Fibroblast of lung (primary cell): ENCODE measurements at regions not wholly inside any gene's neighbourhood (a gene's known extent, or its start where the extent isn't known, plus 50 kb on each side); places are given as distances from the start of the nearest gene placed in this dataset.

Experiments
- DNase-seq, 2 donors: peaks; one replicate each; pipeline versions ENCODE4 v3.0.0 to v3.0.0-alpha.2; 2010; ENCODE audit warnings: low read depth in 2 of 2
- H2AFZ ChIP-seq: 2 replicates; pipeline ENCODE4 v1.5.1; 2012; ENCODE audit warnings: low read length, control low read depth, inconsistent platforms
- H3K27ac ChIP-seq: 2 replicates; pipeline ENCODE4 v1.5.1; 2011; ENCODE audit warnings: low read length, control low read depth; ENCODE audit not compliant: insufficient read depth
- H3K27me3 ChIP-seq: 2 replicates; pipeline ENCODE4 v1.5.1; 2011; ENCODE audit warnings: mild to moderate bottlenecking, low read length; ENCODE audit not compliant: control insufficient read depth, insufficient read depth
- H3K36me3 ChIP-seq: 2 replicates; pipeline ENCODE4 v1.5.1; 2011; ENCODE audit warnings: low read length; ENCODE audit not compliant: control insufficient read depth, insufficient read depth
- H3K4me1 ChIP-seq: 2 replicates; pipeline ENCODE4 v1.5.1; 2011; ENCODE audit warnings: low read length; ENCODE audit not compliant: control insufficient read depth, insufficient read depth; ENCODE audit errors: extremely low read depth
- H3K4me2 ChIP-seq: 2 replicates; pipeline ENCODE4 v1.5.1; 2011; ENCODE audit warnings: low read length, control low read depth; ENCODE audit not compliant: insufficient read depth; ENCODE audit errors: extremely low read depth
- H3K4me3 ChIP-seq, 4 experiments: fragments of 200-600 bp in 1 of 4; sonication (generic) in 1 of 4; replicated peaks in 1 of 4; 2 replicates each; pipeline ENCODE4 v1.5.1; 2011 to 2016; ENCODE audit warnings: low read length in 4 of 4, low read depth in 3 of 4, mild to moderate bottlenecking in 3 of 4, control low read depth in 2 of 4, inconsistent platforms in 1 of 4, mixed read lengths in 1 of 4; ENCODE audit not compliant: insufficient read depth in 1 of 4; ENCODE audit errors: control extremely low read depth in 1 of 4
- H3K79me2 ChIP-seq: 2 replicates; pipeline ENCODE4 v1.5.1; 2012; ENCODE audit warnings: mild to moderate bottlenecking, low read length, inconsistent platforms; ENCODE audit not compliant: control insufficient read depth, insufficient read depth
- H3K9ac ChIP-seq: 2 replicates; pipeline ENCODE4 v1.5.1; 2011; ENCODE audit warnings: mild to moderate bottlenecking, low read length, control low read depth; ENCODE audit not compliant: insufficient read depth
- H3K9me3 ChIP-seq: 2 replicates; pipeline ENCODE4 v1.5.1; 2012; ENCODE audit warnings: low read depth, low read length; ENCODE audit not compliant: control insufficient read depth, insufficient read depth
- H4K20me1 ChIP-seq: 2 replicates; pipeline ENCODE4 v1.5.1; 2011; ENCODE audit warnings: low read length; ENCODE audit not compliant: control insufficient read depth, insufficient read depth; ENCODE audit errors: extremely low read depth
- EZH2 ChIP-seq: IDR thresholded peaks from 2 replicates; pipeline ENCODE4 v1.5.1; 2012; ENCODE audit warnings: low read length, control low read depth, mild to moderate bottlenecking; ENCODE audit errors: missing control alignments
- TF ChIP-seq, protein P1 (sequence below), 2 donors: IDR thresholded peaks in 1 of 2; conservative IDR thresholded peaks in 1 of 2; 1 replicate in 1 of 2; 2 replicates in 1 of 2; pipeline ENCODE4 v1.5.1; 2011 to 2012; ENCODE audit warnings: low read length in 2 of 2, control low read depth in 1 of 2, inconsistent platforms in 1 of 2, low read depth in 1 of 2, mild to moderate bottlenecking in 1 of 2

DNA sequence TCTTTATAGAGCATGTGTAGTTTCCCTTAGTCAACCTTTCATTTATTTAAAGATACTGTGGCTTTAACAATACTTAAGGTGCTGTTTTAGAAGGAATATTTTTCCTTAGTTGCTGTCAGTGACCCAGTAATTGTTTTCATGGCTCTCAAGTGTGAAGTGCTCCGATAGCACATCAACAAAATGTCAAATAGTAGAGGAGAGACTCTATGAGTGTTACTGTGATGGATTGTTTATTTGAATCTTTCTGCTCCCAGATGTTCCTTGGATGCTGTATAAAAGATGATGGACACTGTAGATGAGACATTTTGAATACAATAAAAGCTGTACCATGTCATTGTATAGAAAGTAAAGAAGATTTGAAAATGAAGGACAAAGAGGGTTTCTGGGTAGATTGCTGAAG lies 1185.7 kb upstream of the C9orf72 start:
- Histone ChIP-seq H3K4me1 (no peaks in the 10 kb centered on the region), H3K27ac (no peak overlapping the region), H2AFZ (no peak overlapping the region), H3K27me3 (no peaks in the 10 kb centered on the region), H3K79me2 (no peaks in the 10 kb centered on the region), H3K4me2 (no peak overlapping the region), H4K20me1 (no peaks in the 10 kb centered on the region), H3K4me3 (no peak overlapping the region), H3K9me3 (no peaks in the 10 kb centered on the region), H3K9ac (no peak overlapping the region), H3K36me3 (no peaks in the 10 kb centered on the region)
- no peak for DNase-seq
- TF ChIP-seq, protein P1, sequence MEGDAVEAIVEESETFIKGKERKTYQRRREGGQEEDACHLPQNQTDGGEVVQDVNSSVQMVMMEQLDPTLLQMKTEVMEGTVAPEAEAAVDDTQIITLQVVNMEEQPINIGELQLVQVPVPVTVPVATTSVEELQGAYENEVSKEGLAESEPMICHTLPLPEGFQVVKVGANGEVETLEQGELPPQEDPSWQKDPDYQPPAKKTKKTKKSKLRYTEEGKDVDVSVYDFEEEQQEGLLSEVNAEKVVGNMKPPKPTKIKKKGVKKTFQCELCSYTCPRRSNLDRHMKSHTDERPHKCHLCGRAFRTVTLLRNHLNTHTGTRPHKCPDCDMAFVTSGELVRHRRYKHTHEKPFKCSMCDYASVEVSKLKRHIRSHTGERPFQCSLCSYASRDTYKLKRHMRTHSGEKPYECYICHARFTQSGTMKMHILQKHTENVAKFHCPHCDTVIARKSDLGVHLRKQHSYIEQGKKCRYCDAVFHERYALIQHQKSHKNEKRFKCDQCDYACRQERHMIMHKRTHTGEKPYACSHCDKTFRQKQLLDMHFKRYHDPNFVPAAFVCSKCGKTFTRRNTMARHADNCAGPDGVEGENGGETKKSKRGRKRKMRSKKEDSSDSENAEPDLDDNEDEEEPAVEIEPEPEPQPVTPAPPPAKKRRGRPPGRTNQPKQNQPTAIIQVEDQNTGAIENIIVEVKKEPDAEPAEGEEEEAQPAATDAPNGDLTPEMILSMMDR (conservative IDR thresholded peaks at IDR 0.05 in 1 of 2, IDR thresholded peaks at IDR 0.05 in 1 of 2; ENCODE audit: low read depth in 1 of 2, low read length in 2 of 2), result no peak

DNA sequence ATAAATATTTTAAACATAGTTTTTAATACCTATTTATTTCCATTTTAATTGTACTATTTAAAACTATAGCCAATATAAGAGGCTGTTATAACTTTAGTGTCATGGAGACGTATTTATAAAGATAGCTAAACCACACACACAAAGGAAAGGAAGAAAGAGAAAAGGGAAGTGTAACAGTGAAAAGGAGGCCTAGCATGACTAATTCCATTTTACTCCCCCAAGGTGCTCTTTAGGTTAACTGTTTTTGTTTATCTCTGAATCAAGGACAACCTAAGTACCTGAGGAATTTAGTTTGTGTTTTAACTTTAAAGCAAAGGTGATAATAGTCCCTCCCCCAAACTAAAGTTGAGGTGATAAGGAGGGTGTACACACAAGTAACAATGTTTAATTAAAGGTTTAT lies 1188.9 kb upstream of the C9orf72 start:
- Histone ChIP-seq H3K4me2 (no peak overlapping the region), H3K9ac (no peak overlapping the region), H3K9me3 (no peaks in the 10 kb centered on the region), H2AFZ (no peak overlapping the region), H3K4me3 (no peak overlapping the region), H3K27me3 (no peaks in the 10 kb centered on the region), H3K27ac (no peak overlapping the region), H3K4me1 (no peaks in the 10 kb centered on the region), H4K20me1 (no peaks in the 10 kb centered on the region), H3K79me2 (no peaks in the 10 kb centered on the region), H3K36me3 (no peaks in the 10 kb centered on the region)
- DNase-seq, result no peak
- TF ChIP-seq EZH2, result no peak
- TF ChIP-seq, protein P1 (conservative IDR thresholded peaks at IDR 0.05 in 1 of 2, IDR thresholded peaks at IDR 0.05 in 1 of 2; ENCODE audit: low read depth in 1 of 2, low read length in 2 of 2), result no peak

DNA sequence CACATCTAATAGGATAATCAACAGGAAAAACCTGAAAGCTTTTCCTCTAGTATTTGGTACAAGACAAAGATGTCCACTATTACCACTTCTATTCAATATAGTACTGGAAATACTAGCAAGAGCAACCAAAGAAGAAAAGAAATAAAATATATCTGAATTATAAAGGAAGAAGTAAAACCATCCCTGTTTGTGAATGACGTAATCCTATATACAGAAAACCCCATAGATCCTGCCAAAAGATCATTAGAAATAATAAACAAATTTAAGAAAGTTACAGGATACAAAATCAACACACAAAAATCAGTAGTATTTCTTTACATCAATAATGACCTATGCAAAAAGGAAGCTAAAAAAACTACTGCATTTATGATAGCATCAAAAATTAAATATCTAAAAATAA lies 1191.3 kb upstream of the C9orf72 start:
- Histone ChIP-seq H2AFZ (no peak overlapping the region), H3K79me2 (no peaks in the 10 kb centered on the region), H4K20me1 (no peaks in the 10 kb centered on the region), H3K4me1 (no peaks in the 10 kb centered on the region), H3K9me3 (no peaks in the 10 kb centered on the region), H3K4me3 (no peak overlapping the region), H3K36me3 (no peaks in the 10 kb centered on the region), H3K4me2 (no peak overlapping the region), H3K27me3 (no peaks in the 10 kb centered on the region), H3K27ac (no peak overlapping the region), H3K9ac (no peak overlapping the region)
- no peak for DNase-seq
- TF ChIP-seq, protein P1 (conservative IDR thresholded peaks at IDR 0.05 in 1 of 2, IDR thresholded peaks at IDR 0.05 in 1 of 2; ENCODE audit: low read depth in 1 of 2, low read length in 2 of 2), result no peak
- TF ChIP-seq EZH2, result no peak
